Astrocyte (in vitro differentiated cells and primary cell): ENCODE measurements at regions not wholly inside any gene's neighbourhood (a gene's known extent, or its start where the extent isn't known, plus 50 kb on each side); places are given as distances from the start of the nearest gene placed in this dataset.
"Not testable (repeated sequence)": the region's sequence is repeated elsewhere in the genome, so short reads cannot be mapped to it uniquely, and the experiment has no call there.

Experiments used
- DNase-seq: peaks from one replicate; pipeline ENCODE4 v3.0.0-alpha.2; 2010; ENCODE audit warnings: low read depth
- FAIRE-seq: peaks from 2 replicates; lab custom pipeline; 2011; peaks lifted over from hg19 to GRCh38; lab: Jason Lieb, UNC
- H2AFZ ChIP-seq: 2 replicates; pipeline ENCODE4 v1.6.0; 2012; ENCODE audit warnings: low read depth, low read length, inconsistent platforms
- H3K27ac ChIP-seq: 2 replicates; pipeline ENCODE4 v1.5.1; 2011; ENCODE audit warnings: low read depth, low read length, inconsistent platforms
- H3K27me3 ChIP-seq: 2 replicates; pipeline ENCODE4 v1.6.0; 2011; ENCODE audit warnings: low read length, inconsistent platforms; ENCODE audit not compliant: insufficient read depth
- H3K36me3 ChIP-seq: 2 replicates; pipeline ENCODE4 v1.5.1; 2011; ENCODE audit warnings: low read length, inconsistent platforms; ENCODE audit not compliant: insufficient read depth
- H3K4me1 ChIP-seq: 2 replicates; pipeline ENCODE4 v1.5.1; 2011; ENCODE audit warnings: low read length, inconsistent platforms; ENCODE audit not compliant: insufficient read depth
- H3K4me2 ChIP-seq: 2 replicates; pipeline ENCODE4 v1.6.0; 2012; ENCODE audit warnings: low read length, inconsistent platforms
- H3K4me3 ChIP-seq: 2 replicates; pipeline ENCODE4 v1.5.1; 2011; ENCODE audit warnings: low read depth, mild to moderate bottlenecking, low read length, inconsistent platforms; ENCODE audit not compliant: insufficient read depth
- H3K79me2 ChIP-seq: 2 replicates; pipeline ENCODE4 v1.6.0; 2012; ENCODE audit warnings: mild to moderate bottlenecking, low read length, inconsistent platforms; ENCODE audit not compliant: insufficient read depth
- H3K9ac ChIP-seq: 2 replicates; pipeline ENCODE4 v1.6.0; 2012; ENCODE audit warnings: mild to moderate bottlenecking, low read length, inconsistent platforms
- H3K9me3 ChIP-seq: 2 replicates; pipeline ENCODE4 v1.5.1; 2012; ENCODE audit warnings: low read depth, mild to moderate bottlenecking, low read length, inconsistent platforms; ENCODE audit not compliant: insufficient read depth
- H4K20me1 ChIP-seq: 2 replicates; pipeline ENCODE4 v1.6.0; 2012; ENCODE audit warnings: low read length, inconsistent platforms; ENCODE audit not compliant: insufficient read depth
- H3K27ac Mint-ChIP-seq: one replicate; pipeline ENCODE4 v1.8.0; 2021; ENCODE audit warnings: mild to moderate bottlenecking, mixed read lengths; ENCODE audit not compliant: unreplicated experiment
- H3K27me3 Mint-ChIP-seq: one replicate; pipeline ENCODE4 v1.8.0; 2021; ENCODE audit warnings: low read depth, mixed read lengths; ENCODE audit not compliant: unreplicated experiment
- H3K36me3 Mint-ChIP-seq: one replicate; pipeline ENCODE4 v1.8.0; 2021; ENCODE audit warnings: low read depth, mixed read lengths; ENCODE audit not compliant: unreplicated experiment
- H3K4me1 Mint-ChIP-seq: one replicate; pipeline ENCODE4 v1.8.0; 2021; ENCODE audit warnings: low read depth, mixed read lengths; ENCODE audit not compliant: unreplicated experiment
- H3K4me3 Mint-ChIP-seq: one replicate; pipeline ENCODE4 v1.8.0; 2021; ENCODE audit warnings: mild to moderate bottlenecking, moderate library complexity, mixed read lengths; ENCODE audit not compliant: unreplicated experiment
- H3K9me3 Mint-ChIP-seq: one replicate; pipeline ENCODE4 v1.8.0; 2021; ENCODE audit warnings: mild to moderate bottlenecking, mixed read lengths; ENCODE audit not compliant: unreplicated experiment
- CTCF ChIP-seq: IDR thresholded peaks from 2 replicates; pipeline ENCODE4 v1.5.1; 2011; ENCODE audit warnings: low read depth, mild to moderate bottlenecking, inconsistent platforms, low read length, moderate library complexity; ENCODE audit not compliant: insufficient read depth
- EZH2 ChIP-seq: IDR thresholded peaks from 2 replicates; pipeline ENCODE4 v1.6.1; 2012; ENCODE audit warnings: mild to moderate bottlenecking, low read length, inconsistent platforms; ENCODE audit not compliant: insufficient read depth

GRCh38 chr6:68197356-68197755 is 437.7 kb upstream of the ADGRB3 start:
- Mint-ChIP-seq H3K4me3 (no peak overlapping the region), H3K27me3 (no peaks in the 10 kb centered on the region), H3K4me1 (peaks cover 28% of the 10 kb centered on the region), H3K36me3 (no peaks in the 10 kb centered on the region), H3K9me3 (peaks cover 3% of the 10 kb centered on the region), H3K27ac (peak overlapping the region; percentile 89)
- no peaks in the 10 kb centered on the region for H3K27me3 ChIP-seq
- no peak overlapping the region for H3K9ac ChIP-seq
- peaks cover 3% of the 10 kb centered on the region for H3K9me3 ChIP-seq
- no peak overlapping the region for H2AFZ ChIP-seq
- H3K4me1 ChIP-seq = no peaks in the 10 kb centered on the region
- H3K4me2 ChIP-seq = no peak overlapping the region
- H3K4me3 ChIP-seq = no peak overlapping the region
- H3K79me2 ChIP-seq = no peaks in the 10 kb centered on the region
- no peak for TF ChIP-seq EZH2
- FAIRE-seq (no peak), DNase-seq (peak; percentile 29)
- H3K36me3 ChIP-seq = no peaks in the 10 kb centered on the region
- no peak overlapping the region for H3K27ac ChIP-seq
- H4K20me1 ChIP-seq = no peaks in the 10 kb centered on the region

DNA sequence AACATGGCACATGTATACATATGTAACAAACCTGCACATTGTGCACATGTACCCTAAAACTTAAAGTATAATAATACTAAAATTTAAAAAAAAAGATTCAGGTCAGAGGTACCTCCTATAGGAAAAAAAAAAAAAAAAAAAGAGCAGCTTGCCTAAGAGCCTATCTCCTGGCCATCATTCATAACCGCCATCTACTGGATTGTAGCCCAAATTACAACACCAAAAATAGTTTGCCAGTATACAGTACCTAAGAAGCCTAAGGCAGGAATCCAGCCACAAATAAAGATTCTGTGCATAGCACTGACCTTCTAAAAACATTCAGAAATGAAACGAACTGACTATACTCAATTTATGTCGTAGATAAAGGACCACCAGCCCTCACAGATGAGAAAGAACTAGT is 438.4 kb upstream of the ADGRB3 start:
- H3K9ac ChIP-seq = no peak overlapping the region
- DNase-seq = peak; percentile 23
- no peak overlapping the region for H3K4me2 ChIP-seq
- H3K4me1 ChIP-seq = no peaks in the 10 kb centered on the region
- no peaks in the 10 kb centered on the region for H4K20me1 ChIP-seq
- H3K9me3 Mint-ChIP-seq = peaks cover 3% of the 10 kb centered on the region
- H2AFZ ChIP-seq = no peak overlapping the region
- no peaks in the 10 kb centered on the region for H3K27me3 Mint-ChIP-seq
- no peak overlapping the region for H3K27ac ChIP-seq
- H3K36me3 Mint-ChIP-seq = no peaks in the 10 kb centered on the region
- peaks cover 28% of the 10 kb centered on the region for H3K4me1 Mint-ChIP-seq
- no peak overlapping the region for H3K4me3 ChIP-seq
- no peaks in the 10 kb centered on the region for H3K36me3 ChIP-seq
- H3K4me3 Mint-ChIP-seq = no peak overlapping the region
- H3K79me2 ChIP-seq = no peaks in the 10 kb centered on the region
- H3K27me3 ChIP-seq = no peaks in the 10 kb centered on the region
- peak; percentile 8 for TF ChIP-seq CTCF
- no peak for TF ChIP-seq EZH2
- peak overlapping the region; percentile 89 for H3K27ac Mint-ChIP-seq
- H3K9me3 ChIP-seq = peaks cover 3% of the 10 kb centered on the region
- FAIRE-seq = no peak

- H3K36me3 Mint-ChIP-seq, H3K4me3 Mint-ChIP-seq, DNase-seq: not testable (repeated sequence)
These were observed 439.3 kb upstream of the ADGRB3 start for GRCh38 chr6:68195753-68196152.

More at GRCh38 chr6:68195753-68196152, 439.3 kb upstream of the ADGRB3 start:
- H3K27me3 ChIP-seq, H4K20me1 ChIP-seq, FAIRE-seq, H3K4me3 ChIP-seq, H3K27ac Mint-ChIP-seq, H3K4me1 ChIP-seq, H3K79me2 ChIP-seq, H3K9me3 ChIP-seq, H2AFZ ChIP-seq, H3K4me2 ChIP-seq, H3K9me3 Mint-ChIP-seq, H3K36me3 ChIP-seq, H3K9ac ChIP-seq, H3K27ac ChIP-seq, H3K27me3 Mint-ChIP-seq: not testable (repeated sequence)
- peaks cover 28% of the 10 kb centered on the region for H3K4me1 Mint-ChIP-seq
